Effector memory CD8-positive, alpha-beta T cell (primary cell): ENCODE measurements at regions not wholly inside any gene's neighbourhood (a gene's known extent, or its start where the extent isn't known, plus 50 kb on each side); places are given as distances from the start of the nearest gene placed in this dataset.

Experiments used
- ATAC-seq: fragments of 150-1000 bp; cut with Tn5 transposase; replicated peaks from 2 replicates; pipeline ENCODE4 v1.10.0; 2021; ENCODE audit warnings: mild to moderate bottlenecking, moderate library complexity
- DNase-seq, 3 experiments: peaks; one replicate each; pipeline ENCODE4 v3.0.0; 2021
- H3K27ac Mint-ChIP-seq, 2 donors: one replicate each; pipeline ENCODE4 v1.8.0; 2022; ENCODE audit warnings: mild to moderate bottlenecking in 2 of 2, mixed read lengths in 2 of 2, moderate library complexity in 2 of 2
- H3K27me3 Mint-ChIP-seq, 2 donors: one replicate each; pipeline ENCODE4 v1.8.0; 2022; ENCODE audit warnings: mixed read lengths in 2 of 2
- H3K36me3 Mint-ChIP-seq: one replicate; pipeline ENCODE4 v1.8.0; 2022; ENCODE audit warnings: mild to moderate bottlenecking, moderate library complexity, mixed read lengths; ENCODE audit not compliant: insufficient read depth
- H3K4me1 Mint-ChIP-seq, 2 donors: one replicate each; pipeline ENCODE4 v1.8.0; 2022; ENCODE audit warnings: low read depth in 2 of 2, mixed read lengths in 2 of 2
- H3K4me3 Mint-ChIP-seq, 2 donors: one replicate each; pipeline ENCODE4 v1.8.0; 2022; ENCODE audit warnings: mild to moderate bottlenecking in 2 of 2, mixed read lengths in 2 of 2, moderate library complexity in 2 of 2
- H3K9me3 Mint-ChIP-seq, 2 donors: one replicate each; pipeline ENCODE4 v1.8.0; 2022; ENCODE audit warnings: mixed read lengths in 2 of 2

- Mint-ChIP-seq H3K9me3 (peaks cover 0 to 5% of the 10 kb centered on the region in 2 donors), H3K27me3 (no peaks in the 10 kb centered on the region), H3K27ac (peak overlapping the region; percentile 85 to 95), H3K4me1 (peaks cover 47 to 56% of the 10 kb centered on the region in 2 donors), H3K4me3 (peak overlapping the region; percentile 75), H3K36me3 (peaks cover 3% of the 10 kb centered on the region)
- DNase-seq (peak in 2 of 3 experiments; percentile 8 to 11), ATAC-seq (peak; percentile 66)
These were observed 70.8 kb upstream of the STK17B start for GRCh38 chr2:196242131-196242620.

GRCh38 chr2:196244516-196244915 is 73.1 kb upstream of the STK17B start:
- H3K27ac Mint-ChIP-seq = peak overlapping the region in 1 of 2 donors; percentile 7
- H3K27me3 Mint-ChIP-seq = no peaks in the 10 kb centered on the region
- peaks cover 30 to 47% of the 10 kb centered on the region in 2 donors for H3K4me1 Mint-ChIP-seq
- ATAC-seq (no peak), DNase-seq (no peak)
- peaks cover 0 to 5% of the 10 kb centered on the region in 2 donors for H3K9me3 Mint-ChIP-seq
- H3K36me3 Mint-ChIP-seq = peaks cover 3% of the 10 kb centered on the region
- H3K4me3 Mint-ChIP-seq = no peak overlapping the region

DNA sequence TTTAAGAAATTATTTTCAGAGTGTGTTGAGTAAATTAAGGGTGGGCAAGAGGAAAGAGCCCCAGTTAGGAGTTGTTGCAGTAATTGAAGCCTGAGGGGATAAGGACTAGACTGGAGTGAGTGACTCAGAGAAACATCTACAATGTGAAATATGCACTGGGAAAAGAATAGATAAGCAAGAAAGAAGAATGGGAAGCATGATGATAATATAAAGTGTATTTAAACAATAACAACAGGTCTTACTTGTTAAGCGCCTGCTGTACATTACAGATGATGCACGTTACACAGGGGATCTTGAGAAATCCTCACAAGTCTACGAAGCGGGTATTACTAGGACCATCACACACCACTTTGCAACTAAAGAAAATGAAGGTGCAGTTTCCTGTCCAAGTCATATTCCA is 73.6 kb upstream of the STK17B start:
- Mint-ChIP-seq H3K9me3 (peaks cover 0 to 5% of the 10 kb centered on the region in 2 donors), H3K27me3 (no peaks in the 10 kb centered on the region), H3K4me1 (peaks cover 28 to 46% of the 10 kb centered on the region in 2 donors), H3K36me3 (peaks cover 3% of the 10 kb centered on the region), H3K4me3 (no peak overlapping the region), H3K27ac (peak overlapping the region in 1 of 2 donors; percentile 7)
- ATAC-seq (no peak), DNase-seq (no peak)

DNA sequence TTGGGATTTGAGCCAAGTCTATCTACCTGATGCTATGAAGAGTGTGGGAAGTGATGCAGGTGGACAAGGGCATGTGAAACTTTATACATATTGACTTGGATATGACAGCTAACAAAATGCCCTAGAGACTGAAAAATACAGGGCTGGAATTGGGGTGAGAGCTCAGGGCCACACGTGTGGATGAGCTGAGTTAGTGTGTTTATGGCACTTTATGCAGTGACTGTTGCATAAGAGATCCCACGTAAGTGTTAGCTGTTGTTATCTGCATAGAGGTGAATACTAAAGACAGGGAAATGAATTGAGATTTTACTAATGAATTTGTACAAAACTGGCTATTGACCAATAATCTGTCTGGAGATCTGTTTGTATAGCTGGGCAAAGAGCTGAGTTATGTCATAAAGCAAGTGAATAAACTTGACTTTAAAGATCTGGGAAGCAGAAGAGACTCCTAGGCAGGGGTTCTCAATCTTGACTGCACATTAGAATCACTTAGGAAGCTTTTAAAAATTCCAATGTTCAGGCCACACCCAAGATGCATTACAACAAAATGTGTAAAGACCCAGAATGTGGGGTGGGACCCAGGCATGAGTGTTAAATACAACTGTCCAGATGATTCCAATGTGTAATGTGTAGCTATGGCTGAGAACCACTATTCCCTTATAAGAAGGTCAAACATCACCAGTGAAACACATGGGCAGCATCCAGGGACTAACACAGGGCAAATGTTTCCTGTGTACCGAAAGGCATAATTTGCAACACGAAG is 74.2 kb upstream of the STK17B start:
- no peak for ATAC-seq
- Mint-ChIP-seq H3K4me1 (peaks cover 30 to 48% of the 10 kb centered on the region in 2 donors), H3K27ac (no peak overlapping the region), H3K27me3 (no peaks in the 10 kb centered on the region), H3K9me3 (peaks cover 0 to 5% of the 10 kb centered on the region in 2 donors), H3K36me3 (peaks cover 3% of the 10 kb centered on the region), H3K4me3 (no peak overlapping the region)
- no peak for DNase-seq

DNA sequence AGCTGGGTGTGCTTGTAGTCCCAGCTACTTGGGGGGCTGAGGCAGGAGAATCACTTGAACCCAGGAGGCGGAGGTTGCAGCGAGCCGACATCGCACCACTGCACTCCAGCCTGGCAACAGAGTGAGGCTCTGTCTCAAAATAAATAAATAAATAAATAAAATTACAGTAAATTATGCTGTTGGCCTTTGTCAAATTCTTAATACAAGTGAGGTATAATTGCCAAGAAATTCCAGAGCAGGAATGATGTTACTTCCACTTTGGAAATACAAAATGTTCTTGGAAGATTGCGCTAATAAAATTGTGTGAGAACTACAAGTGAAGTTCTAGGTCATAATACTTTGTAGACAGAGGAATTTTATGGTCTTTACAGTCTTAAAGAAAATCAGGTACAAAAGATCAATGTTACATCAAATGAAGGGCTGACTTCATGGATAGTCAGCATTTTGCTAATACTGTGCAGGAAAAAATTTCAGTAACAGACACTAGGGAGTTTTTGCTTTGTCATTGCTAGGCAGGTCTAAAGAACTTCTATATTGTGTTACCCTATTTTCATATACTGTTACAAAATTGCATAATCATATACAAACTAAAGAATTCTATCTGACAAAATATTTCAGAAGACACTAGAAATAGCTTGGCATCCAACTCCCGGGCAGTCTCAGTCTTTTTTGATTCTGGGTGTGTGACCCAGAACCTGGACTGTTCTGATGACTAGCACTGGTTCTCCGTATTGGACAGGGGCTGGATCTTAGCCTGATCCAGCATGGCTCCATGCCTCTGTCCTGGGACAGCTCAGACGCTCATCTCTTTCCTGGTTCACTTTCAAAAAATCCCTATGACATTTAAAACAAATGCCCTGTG is 76.0 kb upstream of the STK17B start:
- Mint-ChIP-seq H3K4me3 (no peak overlapping the region), H3K27me3 (no peaks in the 10 kb centered on the region), H3K4me1 (peaks cover 25 to 47% of the 10 kb centered on the region in 2 donors), H3K9me3 (peaks cover 5 to 7% of the 10 kb centered on the region in 2 donors), H3K27ac (no peak overlapping the region), H3K36me3 (peaks cover 2% of the 10 kb centered on the region)
- no peak for DNase-seq
- no peak for ATAC-seq

DNA sequence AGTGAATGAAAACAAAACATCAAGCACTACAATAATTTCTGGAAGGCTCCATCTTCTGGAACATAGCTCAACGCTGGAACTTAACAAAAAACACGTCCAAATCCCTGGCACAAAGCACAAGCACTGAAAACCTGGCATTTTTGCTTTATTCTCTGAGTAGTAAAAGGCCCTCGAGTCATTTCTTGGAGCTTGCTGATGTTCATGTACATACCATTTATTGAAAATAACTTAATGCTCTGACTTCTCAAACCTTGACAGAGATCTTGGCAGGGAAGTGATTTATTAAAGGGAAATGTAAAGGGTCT is 76.5 kb upstream of the STK17B start:
- H3K27me3 Mint-ChIP-seq = no peaks in the 10 kb centered on the region
- peaks cover 28 to 52% of the 10 kb centered on the region in 2 donors for H3K4me1 Mint-ChIP-seq
- no peaks in the 10 kb centered on the region for H3K36me3 Mint-ChIP-seq
- ATAC-seq (no peak), DNase-seq (no peak)
- H3K9me3 Mint-ChIP-seq = peaks cover 5 to 7% of the 10 kb centered on the region in 2 donors
- H3K27ac Mint-ChIP-seq = peak overlapping the region in 1 of 2 donors; percentile 4
- H3K4me3 Mint-ChIP-seq = no peak overlapping the region

DNA sequence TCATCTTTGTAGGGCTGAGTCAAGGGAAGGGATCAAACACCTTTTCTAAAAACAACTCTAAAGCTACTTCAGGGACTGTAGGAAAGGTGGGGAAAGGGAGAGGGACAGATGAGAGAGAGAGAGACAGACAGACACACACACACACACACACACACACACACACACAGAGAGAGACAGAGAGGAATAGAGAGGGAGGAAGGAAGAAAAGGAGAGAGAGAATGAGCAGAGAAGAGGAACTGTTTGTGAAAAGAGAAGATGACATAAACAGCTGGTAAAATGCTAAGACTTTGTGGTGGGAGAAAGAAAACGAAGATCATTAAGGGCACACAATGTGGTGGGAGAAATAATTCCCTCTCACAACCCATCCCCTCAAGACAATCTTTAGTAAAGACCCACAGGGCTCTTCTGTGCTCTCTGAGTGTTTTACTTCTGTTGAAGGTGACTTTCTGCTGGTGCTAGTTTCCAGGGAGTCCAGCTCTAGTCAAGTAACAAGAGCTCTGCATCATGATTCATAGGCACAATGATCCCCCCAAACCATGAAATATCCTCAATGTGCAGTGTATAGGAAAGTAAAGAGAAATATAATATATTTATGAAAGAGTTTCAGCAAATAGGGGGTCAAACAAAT is 77.2 kb upstream of the STK17B start:
- DNase-seq = no peak
- peak overlapping the region in 1 of 2 donors; percentile 4 for H3K27ac Mint-ChIP-seq
- peaks cover 30 to 57% of the 10 kb centered on the region in 2 donors for H3K4me1 Mint-ChIP-seq
- no peaks in the 10 kb centered on the region for H3K27me3 Mint-ChIP-seq
- ATAC-seq = no peak
- H3K36me3 Mint-ChIP-seq = no peaks in the 10 kb centered on the region
- H3K9me3 Mint-ChIP-seq = peaks cover 5 to 7% of the 10 kb centered on the region in 2 donors
- H3K4me3 Mint-ChIP-seq = no peak overlapping the region

DNA sequence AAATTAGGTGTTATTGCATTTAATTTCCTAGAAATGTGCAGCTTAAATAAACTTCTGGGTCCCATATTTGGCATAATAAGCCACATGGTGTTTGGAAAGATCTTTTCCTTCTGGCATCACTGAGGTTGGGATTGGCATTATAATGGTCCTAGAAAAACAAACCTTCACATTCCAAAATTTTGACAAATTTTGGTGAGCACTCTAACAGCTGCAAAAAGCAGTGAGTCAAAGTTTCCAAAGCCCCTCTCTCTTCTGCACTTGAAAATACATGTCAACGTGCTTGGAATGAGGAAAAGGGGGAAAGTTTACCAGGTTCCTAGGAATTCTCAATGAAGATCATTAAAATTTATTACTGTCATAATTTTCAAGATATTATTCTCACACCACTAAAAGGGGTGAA is 77.8 kb upstream of the STK17B start:
- peaks cover 26 to 56% of the 10 kb centered on the region in 2 donors for H3K4me1 Mint-ChIP-seq
- H3K9me3 Mint-ChIP-seq = peaks cover 5 to 7% of the 10 kb centered on the region in 2 donors
- no peak overlapping the region for H3K4me3 Mint-ChIP-seq
- no peaks in the 10 kb centered on the region for H3K27me3 Mint-ChIP-seq
- ATAC-seq = no peak
- no peak for DNase-seq
- H3K27ac Mint-ChIP-seq = no peak overlapping the region
- H3K36me3 Mint-ChIP-seq = no peaks in the 10 kb centered on the region

GRCh38 chr2:196249860-196250259 is 78.5 kb upstream of the STK17B start:
- H3K4me1 Mint-ChIP-seq = peaks cover 26 to 51% of the 10 kb centered on the region in 2 donors
- H3K4me3 Mint-ChIP-seq = no peak overlapping the region
- DNase-seq = no peak
- no peaks in the 10 kb centered on the region for H3K36me3 Mint-ChIP-seq
- no peak for ATAC-seq
- no peaks in the 10 kb centered on the region for H3K27me3 Mint-ChIP-seq
- H3K9me3 Mint-ChIP-seq = peaks cover 5 to 7% of the 10 kb centered on the region in 2 donors
- H3K27ac Mint-ChIP-seq = peak overlapping the region in 1 of 2 donors; percentile 15

- peak overlapping the region in 1 of 2 donors; percentile 19 for H3K27ac Mint-ChIP-seq
- peaks cover 24 to 49% of the 10 kb centered on the region in 2 donors for H3K4me1 Mint-ChIP-seq
- peak overlapping the region in 1 of 2 donors; percentile 22 for H3K4me3 Mint-ChIP-seq
- H3K9me3 Mint-ChIP-seq = peaks cover 5 to 7% of the 10 kb centered on the region in 2 donors
- H3K27me3 Mint-ChIP-seq = no peaks in the 10 kb centered on the region
- no peaks in the 10 kb centered on the region for H3K36me3 Mint-ChIP-seq
- ATAC-seq (no peak), DNase-seq (no peak)
These were observed 79.8 kb upstream of the STK17B start for GRCh38 chr2:196251132-196251531.

- no peak overlapping the region for H3K27ac Mint-ChIP-seq
- DNase-seq (no peak), ATAC-seq (no peak)
- H3K27me3 Mint-ChIP-seq = no peaks in the 10 kb centered on the region
- H3K9me3 Mint-ChIP-seq = peaks cover 5 to 7% of the 10 kb centered on the region in 2 donors
- no peaks in the 10 kb centered on the region for H3K36me3 Mint-ChIP-seq
- no peak overlapping the region for H3K4me3 Mint-ChIP-seq
- H3K4me1 Mint-ChIP-seq = peaks cover 28 to 53% of the 10 kb centered on the region in 2 donors
These were observed 81.2 kb upstream of the STK17B start for GRCh38 chr2:196252408-196253115.

GRCh38 chr2:196253116-196253480 is 81.7 kb upstream of the STK17B start:
- ATAC-seq = no peak
- H3K27ac Mint-ChIP-seq = no peak overlapping the region
- peaks cover 28 to 52% of the 10 kb centered on the region in 2 donors for H3K4me1 Mint-ChIP-seq
- H3K36me3 Mint-ChIP-seq = peaks cover 4% of the 10 kb centered on the region
- peaks cover 5 to 7% of the 10 kb centered on the region in 2 donors for H3K9me3 Mint-ChIP-seq
- no peaks in the 10 kb centered on the region for H3K27me3 Mint-ChIP-seq
- no peak overlapping the region for H3K4me3 Mint-ChIP-seq
- DNase-seq = no peak

GRCh38 chr2:196256585-196256984 is 85.2 kb upstream of the STK17B start:
- no peak for ATAC-seq
- Mint-ChIP-seq H3K27me3 (no peaks in the 10 kb centered on the region), H3K27ac (no peak overlapping the region), H3K36me3 (peaks cover 5% of the 10 kb centered on the region), H3K9me3 (peaks cover under 1 to 2% of the 10 kb centered on the region in 2 donors), H3K4me1 (peaks cover 23 to 40% of the 10 kb centered on the region in 2 donors), H3K4me3 (no peak overlapping the region)
- no peak for DNase-seq
